Heart right ventricle (tissue), 16 donors: ENCODE measurements at regions not wholly inside any gene's neighbourhood (a gene's known extent, or its start where the extent isn't known, plus 50 kb on each side); places are given as distances from the start of the nearest gene placed in this dataset.

Experiments
- ATAC-seq, 8 donors: fragments of 200-7000 bp; cut with Tn5 transposase; one replicate each; pipeline ENCODE4 v1.9.1; 2020; ENCODE audit warnings: mild to moderate bottlenecking in 8 of 8, moderate library complexity in 8 of 8, moderate number of reproducible peaks in 1 of 8
- DNase-seq, 2 donors: peaks; one replicate each; pipeline ENCODE4 v3.0.0-alpha.2; 2020
- H3K27ac ChIP-seq, 10 donors: fragments of 200-600 bp; sonication (generic) in 2 of 10; one replicate each; pipeline versions ENCODE4 v1.5.0 to v1.8.0; 2020 to 2022; ENCODE audit warnings: mild to moderate bottlenecking in 3 of 10
- H3K27me3 ChIP-seq, 7 donors: fragments of 200-600 bp; one replicate each; pipeline ENCODE4 v1.8.0; 2021 to 2022; ENCODE audit warnings: mild to moderate bottlenecking in 2 of 7
- H3K36me3 ChIP-seq, 9 donors: fragments of 200-600 bp; sonication (generic) in 1 of 9; one replicate each; pipeline versions ENCODE4 v1.5.0 to v1.8.0; 2020 to 2022; ENCODE audit warnings: mild to moderate bottlenecking in 2 of 9
- H3K4me1 ChIP-seq, 9 donors: fragments of 200-600 bp; sonication (generic) in 1 of 9; one replicate each; pipeline versions ENCODE4 v1.5.0 to v1.8.0; 2020 to 2022; ENCODE audit warnings: mild to moderate bottlenecking in 4 of 9
- H3K4me3 ChIP-seq, 10 donors: fragments of 200-600 bp; sonication (generic) in 2 of 10; one replicate each; pipeline versions ENCODE4 v1.5.0 to v1.8.0; 2020 to 2022; ENCODE audit warnings: mild to moderate bottlenecking in 7 of 10, moderate library complexity in 2 of 10
- H3K9me3 ChIP-seq, 11 donors: fragments of 200-600 bp in 10 of 11; sonication (generic) in 2 of 11; one replicate each; pipeline versions ENCODE4 v1.5.0 to v1.8.0; 2013 to 2022; ENCODE audit warnings: mild to moderate bottlenecking in 2 of 11, control low read depth in 1 of 11, moderate library complexity in 1 of 11
- CTCF ChIP-seq, 9 donors: fragments of 200-600 bp; sonication (generic) in 2 of 9; IDR thresholded peaks; one replicate each; pipeline versions ENCODE4 v1.5.0 to v1.8.0; 2021 to 2022; ENCODE audit warnings: antibody characterized with exemption in 9 of 9, mild to moderate bottlenecking in 5 of 9, moderate library complexity in 1 of 9
- WGBS, 2 donors: extraction: QIAGEN DNeasy Blood & Tissue Kit; methylation state at CpG; one replicate each; pipeline ENCODE4 v1.1.7; 2013; ENCODE audit warnings: inconsistent platforms in 1 of 2; 5-methylcytosine and 5-hydroxymethylcytosine counted together
- intact Hi-C, 10 donors: fragments of 100-400 bp; cut with DNase I; formaldehyde crosslinking; loops; one replicate each; pipeline versions ENCODE4 v1.11.1 to v1.14.2; 2022
- donor health status: Arrhythmogenic right ventricular cardiomyopathy.
- donor health status: ischemic (EF 13 %, LVEDD 7.1; RV severe dilation, severe dysfunction).
- donor health status: healthy with polysubstance abuse.
- donor health status: DM: no; HTN: yes; CAD: no.
- donor health status: DM: no; HTN: no; CAD: no.
- donor health status: ischemic (EF 25% LVEDD 6.9; RV normal size, moderate dysfunction).
- donor health status: ischemic (EF 25% LVEDD 5.7; RV mildly dilated, moderate dysfunction).
- donor health status: healthy.
- donor health status: DM: yes; HTN: yes; CAD: no.
- donor health status: Ischemic cardiomyopathy.
- donor health status: ischemic (EF 35%, LVEDD 5.7; RV mildly dilated, moderate dysfunction).
- donor health status: nonischemic (EF 11% LVEDD 7.7; RV severe dilation, severe dysfunction).
- donor health status: DM: yes; HTN: yes; CAD: no.
- donor health status: PGD.
- donor health status: ischemic (EF 29% LVEDD 5.4; RV normal size, mild dysfunction).
- donor health status: nonischemic (EF 23%, LVEDD 6.1; RV moderate dilation, normal function).

- DNase-seq (no peak), ATAC-seq (no peak)
- WGBS, 2 donors, result 68 to 84% methylated on average over 4 of the region's 4 CpGs
- H3K9me3 ChIP-seq, result peaks cover 0 to 12% (median 4%) of the 10 kb centered on the region in 11 donors
- TF ChIP-seq CTCF (IDR thresholded peaks at IDR 0.05), result no peak
- H3K4me3 ChIP-seq, result no peak overlapping the region
- peaks cover 0 to 27% (median 4%) of the 10 kb centered on the region in 7 donors for H3K27me3 ChIP-seq
- no peak overlapping the region for H3K27ac ChIP-seq
- intact Hi-C loops, result no loop called here
- H3K36me3 ChIP-seq, result no peaks in the 10 kb centered on the region
- no peaks in the 10 kb centered on the region for H3K4me1 ChIP-seq
Measured at GRCh38 chr3:13766128-13766527, 113.7 kb downstream of the WNT7A start.

GRCh38 chr3:13764161-13764560, 115.7 kb downstream of the WNT7A start:
- Histone ChIP-seq H3K27me3 (peaks cover 0 to 24% (median 7%) of the 10 kb centered on the region in 7 donors), H3K27ac (no peak overlapping the region), H3K9me3 (peaks cover 0 to 12% (median 4%) of the 10 kb centered on the region in 11 donors), H3K4me1 (no peaks in the 10 kb centered on the region), H3K36me3 (no peaks in the 10 kb centered on the region), H3K4me3 (no peak overlapping the region)
- WGBS, 2 donors, result 66 to 70% methylated on average over 9 of the region's 9 CpGs
- DNase-seq (no peak), ATAC-seq (no peak)
- TF ChIP-seq CTCF (IDR thresholded peaks at IDR 0.05), result no peak
- intact Hi-C loops, result no loop called here

GRCh38 chr3:13762906-13763305, 117.0 kb downstream of the WNT7A start:
- no peaks in the 10 kb centered on the region for H3K4me1 ChIP-seq
- intact Hi-C loops, result no loop called here
- WGBS, 2 donors, result 70 to 73% methylated on average over 7 of the region's 7 CpGs
- no peak overlapping the region for H3K27ac ChIP-seq
- H3K36me3 ChIP-seq, result no peaks in the 10 kb centered on the region
- no peak for TF ChIP-seq CTCF (IDR thresholded peaks at IDR 0.05)
- no peak for DNase-seq
- H3K4me3 ChIP-seq, result no peak overlapping the region
- H3K27me3 ChIP-seq, result peaks cover 0 to 13% (median 7%) of the 10 kb centered on the region in 7 donors
- H3K9me3 ChIP-seq, result peaks cover 0 to 12% (median 4%) of the 10 kb centered on the region in 11 donors
- ATAC-seq, result no peak

GRCh38 chr3:13750731-13751130, 129.1 kb downstream of the WNT7A start:
- no peaks in the 10 kb centered on the region for H3K4me1 ChIP-seq
- H3K27ac ChIP-seq, result no peak overlapping the region
- peaks cover 0 to 13% (median 8%) of the 10 kb centered on the region in 11 donors for H3K9me3 ChIP-seq
- no peak for TF ChIP-seq CTCF (IDR thresholded peaks at IDR 0.05)
- no peak for ATAC-seq
- WGBS, 2 donors, result 91 to 96% methylated on average over 1 of the region's 1 CpG
- intact Hi-C loops, result no loop called here
- peaks cover 0 to 21% (median 6%) of the 10 kb centered on the region in 7 donors for H3K27me3 ChIP-seq
- H3K4me3 ChIP-seq, result no peak overlapping the region
- no peak for DNase-seq
- no peaks in the 10 kb centered on the region for H3K36me3 ChIP-seq
